ENCODE measurements at regions not wholly inside any gene's neighbourhood (a gene's known extent, or its start where the extent isn't known, plus 50 kb on each side); places are given as distances from the start of the nearest gene placed in this dataset.

- no peak for TF ChIP-seq EZH2phosphoT487 (IDR thresholded peaks at IDR 0.05; ENCODE audit: borderline replicate concordance, low read depth, low read length)
- TF ChIP-seq, protein P1, sequence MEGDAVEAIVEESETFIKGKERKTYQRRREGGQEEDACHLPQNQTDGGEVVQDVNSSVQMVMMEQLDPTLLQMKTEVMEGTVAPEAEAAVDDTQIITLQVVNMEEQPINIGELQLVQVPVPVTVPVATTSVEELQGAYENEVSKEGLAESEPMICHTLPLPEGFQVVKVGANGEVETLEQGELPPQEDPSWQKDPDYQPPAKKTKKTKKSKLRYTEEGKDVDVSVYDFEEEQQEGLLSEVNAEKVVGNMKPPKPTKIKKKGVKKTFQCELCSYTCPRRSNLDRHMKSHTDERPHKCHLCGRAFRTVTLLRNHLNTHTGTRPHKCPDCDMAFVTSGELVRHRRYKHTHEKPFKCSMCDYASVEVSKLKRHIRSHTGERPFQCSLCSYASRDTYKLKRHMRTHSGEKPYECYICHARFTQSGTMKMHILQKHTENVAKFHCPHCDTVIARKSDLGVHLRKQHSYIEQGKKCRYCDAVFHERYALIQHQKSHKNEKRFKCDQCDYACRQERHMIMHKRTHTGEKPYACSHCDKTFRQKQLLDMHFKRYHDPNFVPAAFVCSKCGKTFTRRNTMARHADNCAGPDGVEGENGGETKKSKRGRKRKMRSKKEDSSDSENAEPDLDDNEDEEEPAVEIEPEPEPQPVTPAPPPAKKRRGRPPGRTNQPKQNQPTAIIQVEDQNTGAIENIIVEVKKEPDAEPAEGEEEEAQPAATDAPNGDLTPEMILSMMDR (conservative IDR thresholded peaks at IDR 0.05; ENCODE audit: low read length) = no peak
- ChIA-PET POLR2A (no interaction called here), CTCF (ENCODE audit: unreplicated experiment) (interaction anchor here (0.7 kb wide), 1 partner anchor 17 kb away, joined by 3 read pairs; no protein-coding TSS in a partner anchor)
- no TSS peak for BruUV-seq (replicated peaks)
- H3K36me3 ChIP-seq (ENCODE audit: insufficient read depth, low read length) = peaks cover 78% of the 10 kb centered on the region
- H3K4me2 ChIP-seq (ENCODE audit: low read length) = no peak overlapping the region
- no peak overlapping the region for H3K27ac ChIP-seq (ENCODE audit: low read depth, low read length, poor library complexity, severe bottlenecking)
- no peaks in the 10 kb centered on the region for H3K9me3 ChIP-seq (ENCODE audit: low read length)
- intact Hi-C loops (cut with micrococcal nuclease; ENCODE audit: unreplicated experiment) = loop anchor here (10.0 kb wide), 1 partner anchor 57 kb away; no protein-coding TSS in a partner anchor
- H2AFZ ChIP-seq (ENCODE audit: low read length) = no peak overlapping the region
- no peaks in the 10 kb centered on the region for H3K79me2 ChIP-seq (ENCODE audit: insufficient read depth, low read depth, low read length)
- H3K4me3 ChIP-seq (ENCODE audit: low read depth, low read length, poor library complexity, severe bottlenecking) = no peak overlapping the region
- no peak for DNase-seq (ENCODE audit: low spot score)
- H3K9me2 ChIP-seq (ENCODE audit: insufficient read depth, low read length) = no peaks in the 10 kb centered on the region
- H4K20me1 ChIP-seq (ENCODE audit: insufficient read depth, low read length) = no peaks in the 10 kb centered on the region
- no peaks in the 10 kb centered on the region for H3K4me1 ChIP-seq (ENCODE audit: insufficient read depth, low read length, poor library complexity, severe bottlenecking)
These were observed 142.5 kb downstream of the C11orf91 start for GRCh38 chr11:33558097-33558496.

GRCh38 chr11:33557201-33557600 lies 143.4 kb downstream of the C11orf91 start:
- no peak overlapping the region for H2AFZ ChIP-seq (ENCODE audit: low read length)
- H3K9me2 ChIP-seq (ENCODE audit: insufficient read depth, low read length) = no peaks in the 10 kb centered on the region
- CTCF ChIA-PET (ENCODE audit: unreplicated experiment) = no interaction called here

DNA sequence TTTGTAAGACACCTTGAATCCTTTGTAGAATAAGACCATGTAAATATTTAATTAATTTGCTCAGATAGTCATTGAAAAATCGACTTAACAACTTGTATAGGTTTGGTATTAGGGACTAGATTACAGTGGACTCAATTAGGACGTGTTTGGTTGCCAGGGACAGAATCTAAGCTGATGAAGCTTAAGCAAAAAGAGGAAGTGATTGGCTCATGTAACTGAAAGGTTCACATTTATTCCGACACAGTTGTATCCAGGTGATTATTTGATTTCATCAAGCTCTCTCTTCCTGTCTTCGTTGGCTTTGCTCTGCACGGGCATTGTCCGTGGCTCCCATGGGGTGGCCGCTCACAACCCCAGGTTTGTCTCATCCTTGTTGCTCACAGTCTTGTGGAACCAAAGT lies 146.4 kb downstream of the C11orf91 start:
- TF ChIP-seq, protein P1 (conservative IDR thresholded peaks at IDR 0.05; ENCODE audit: low read length) = no peak
- no peak for TF ChIP-seq EZH2phosphoT487 (IDR thresholded peaks at IDR 0.05; ENCODE audit: borderline replicate concordance, low read depth, low read length)
- Histone ChIP-seq H3K36me3 (ENCODE audit: insufficient read depth, low read length) (peaks cover 78% of the 10 kb centered on the region), H3K4me3 (ENCODE audit: low read depth, low read length, poor library complexity, severe bottlenecking) (no peak overlapping the region), H4K20me1 (ENCODE audit: insufficient read depth, low read length) (no peaks in the 10 kb centered on the region), H3K27ac (ENCODE audit: low read depth, low read length, poor library complexity, severe bottlenecking) (no peak overlapping the region), H3K9me2 (ENCODE audit: insufficient read depth, low read length) (no peaks in the 10 kb centered on the region), H3K4me2 (ENCODE audit: low read length) (no peak overlapping the region), H3K4me1 (ENCODE audit: insufficient read depth, low read length, poor library complexity, severe bottlenecking) (no peaks in the 10 kb centered on the region), H2AFZ (ENCODE audit: low read length) (no peak overlapping the region), H3K79me2 (ENCODE audit: insufficient read depth, low read depth, low read length) (no peaks in the 10 kb centered on the region), H3K9me3 (ENCODE audit: low read length) (no peaks in the 10 kb centered on the region)
- intact Hi-C loops (cut with micrococcal nuclease; ENCODE audit: unreplicated experiment) = loop anchor here (10.0 kb wide), 1 partner anchor 61 kb away; no protein-coding TSS in a partner anchor
- BruUV-seq (replicated peaks) = no TSS peak
- DNase-seq (ENCODE audit: low spot score) = no peak
- CTCF ChIA-PET (ENCODE audit: unreplicated experiment) = interaction anchor here (0.9 kb wide), 1 partner anchor 188 kb away, joined by 3 read pairs; no protein-coding TSS in a partner anchor
- POLR2A ChIA-PET = interaction anchor here (0.6 to 0.9 kb wide), 2 partner anchors 21 to 132 kb away, joined by 3 read pairs; no protein-coding TSS in a partner anchor

More at GRCh38 chr11:33557201-33557600, 143.4 kb downstream of the C11orf91 start:
- POLR2A ChIA-PET = interaction anchor here (0.5 kb wide), 1 partner anchor 452 kb away, joined by 3 read pairs; no protein-coding TSS in a partner anchor
- no peak overlapping the region for H3K4me3 ChIP-seq (ENCODE audit: low read depth, low read length, poor library complexity, severe bottlenecking)
- no peak for DNase-seq (ENCODE audit: low spot score)
- no peak overlapping the region for H3K27ac ChIP-seq (ENCODE audit: low read depth, low read length, poor library complexity, severe bottlenecking)
- H3K4me2 ChIP-seq (ENCODE audit: low read length) = no peak overlapping the region
- TF ChIP-seq, protein P1 (conservative IDR thresholded peaks at IDR 0.05; ENCODE audit: low read length) = no peak
- TF ChIP-seq EZH2phosphoT487 (IDR thresholded peaks at IDR 0.05; ENCODE audit: borderline replicate concordance, low read depth, low read length) = no peak
- no peaks in the 10 kb centered on the region for H3K4me1 ChIP-seq (ENCODE audit: insufficient read depth, low read length, poor library complexity, severe bottlenecking)
- no peaks in the 10 kb centered on the region for H3K9me3 ChIP-seq (ENCODE audit: low read length)
- H3K79me2 ChIP-seq (ENCODE audit: insufficient read depth, low read depth, low read length) = no peaks in the 10 kb centered on the region
- no peaks in the 10 kb centered on the region for H4K20me1 ChIP-seq (ENCODE audit: insufficient read depth, low read length)
- intact Hi-C loops (cut with micrococcal nuclease; ENCODE audit: unreplicated experiment) = loop anchor here (10.0 kb wide), 1 partner anchor 58 kb away; no protein-coding TSS in a partner anchor
- no TSS peak for BruUV-seq (replicated peaks)
- peaks cover 80% of the 10 kb centered on the region for H3K36me3 ChIP-seq (ENCODE audit: insufficient read depth, low read length)

Measured in OCI-LY7 (cell line).